Pancreas (tissue), 10 donors: ENCODE measurements at regions not wholly inside any gene's neighbourhood (a gene's known extent, or its start where the extent isn't known, plus 50 kb on each side); places are given as distances from the start of the nearest gene placed in this dataset.
"Not testable (repeated sequence)": the region's sequence is repeated elsewhere in the genome, so short reads cannot be mapped to it uniquely, and the experiment has no call there.

ENCODE experiments used
- ATAC-seq, 4 donors: fragments of 200-7000 bp; cut with Tn5 transposase; one replicate each; pipeline versions ENCODE4 v1.8.0 to v1.9.1; 2020; ENCODE audit warnings: mild to moderate bottlenecking in 4 of 4, moderate library complexity in 4 of 4
- DNase-seq, 6 donors: peaks; one replicate each; pipeline ENCODE4 v3.0.0-alpha.2; 2020
- FAIRE-seq: peaks from 2 replicates; lab custom pipeline; 2012; peaks lifted over from hg19 to GRCh38; lab: Jason Lieb, UNC
- H3K27ac ChIP-seq, 4 donors: fragments of 200-600 bp; sonication (generic); 1 replicate in 3 of 4; 2 replicates in 1 of 4; pipeline versions ENCODE4 v1.5.0 to v1.8.0; 2020
- H3K27me3 ChIP-seq, 4 donors: fragments of 200-600 bp; one replicate each; pipeline ENCODE4 v1.8.0; 2021
- H3K36me3 ChIP-seq, 3 donors: fragments of 200-600 bp; sonication (generic) in 1 of 3; one replicate each; pipeline versions ENCODE4 v1.5.0 to v1.8.0; 2020 to 2021
- H3K4me1 ChIP-seq, 3 donors: fragments of 200-600 bp; one replicate each; pipeline ENCODE4 v1.8.0; 2021
- H3K4me3 ChIP-seq, 4 donors: fragments of 200-600 bp; sonication (generic) in 2 of 4; one replicate each; pipeline versions ENCODE4 v1.5.0 to v1.8.0; 2020 to 2021
- H3K9me3 ChIP-seq, 4 donors: fragments of 200-600 bp; one replicate each; pipeline ENCODE4 v1.8.0; 2021
- CTCF ChIP-seq, 4 donors: fragments of 200-600 bp; sonication (generic) in 3 of 4; IDR thresholded peaks; one replicate each; pipeline versions ENCODE4 v1.5.0 to v1.8.0; 2021; ENCODE audit warnings: antibody characterized with exemption in 4 of 4
- WGBS, 2 donors: extraction: QIAGEN DNeasy Blood & Tissue Kit; methylation state at CpG; one replicate each; pipeline ENCODE4 v1.1.7; 2013; 5-methylcytosine and 5-hydroxymethylcytosine counted together
- intact Hi-C, 3 donors: fragments of 100-400 bp; cut with DNase I; formaldehyde crosslinking; loops; one replicate each; pipeline versions ENCODE4 v1.11.1 to v1.14.2; 2022
- donor health status: healthy with polysubstance abuse.
- donor health status: DM: no; HTN: no; CAD: no; lungs with moderate emphysema.
- donor health status: DM: no; HTN: no; CAD: no.
- donor health status: control.
- donor health status: control.
- donor health status: Bipolar disorder and iron deficiency.
- donor health status: DM: yes; HTN: yes; CAD: no.
- donor health status: DM: no; HTN: no; CAD: no.
- donor health status: DM: no; HTN: no; CAD: no.
- donor health status: DM: yes; HTN: yes; CAD: no.

GRCh38 chr5:24998641-24999040, 353.9 kb upstream of the CDH10 start:
- ATAC-seq = no peak
- FAIRE-seq = no peak
- DNase-seq = no peak
- no peaks in the 10 kb centered on the region for H3K27me3 ChIP-seq
- no peak overlapping the region for H3K4me3 ChIP-seq
- no peaks in the 10 kb centered on the region for H3K36me3 ChIP-seq
- H3K9me3 ChIP-seq = no peaks in the 10 kb centered on the region
- intact Hi-C loops = no loop called here
- TF ChIP-seq CTCF (IDR thresholded peaks at IDR 0.05) = no peak
- no peak overlapping the region for H3K27ac ChIP-seq
- WGBS, 2 donors = 20 to 52% methylated on average over 2 of the region's 2 CpGs
- no peaks in the 10 kb centered on the region for H3K4me1 ChIP-seq

- intact Hi-C loops = no loop called here
- FAIRE-seq = no peak
- ATAC-seq = no peak
- H3K4me1 ChIP-seq = no peaks in the 10 kb centered on the region
- TF ChIP-seq CTCF (IDR thresholded peaks at IDR 0.05) = no peak
- DNase-seq = no peak
- 58 to 70% methylated on average over 3 of the region's 3 CpGs for WGBS, 2 donors
- H3K9me3 ChIP-seq = no peaks in the 10 kb centered on the region
- H3K27ac ChIP-seq = no peak overlapping the region
- H3K36me3 ChIP-seq = no peaks in the 10 kb centered on the region
- H3K27me3 ChIP-seq = no peaks in the 10 kb centered on the region
- H3K4me3 ChIP-seq = no peak overlapping the region
These were observed 341.5 kb upstream of the CDH10 start for GRCh38 chr5:24986326-24986725.

GRCh38 chr5:24978552-24978951, 333.8 kb upstream of the CDH10 start:
- DNase-seq, H3K27ac ChIP-seq, H3K4me1 ChIP-seq, H3K27me3 ChIP-seq, FAIRE-seq, ATAC-seq, H3K36me3 ChIP-seq, H3K9me3 ChIP-seq, intact Hi-C loops, H3K4me3 ChIP-seq: not testable (repeated sequence)
- WGBS, 2 donors = 69 to 79% methylated on average over 3 of the region's 3 CpGs

GRCh38 chr5:24963611-24964010, 318.8 kb upstream of the CDH10 start:
- no peak for TF ChIP-seq CTCF (IDR thresholded peaks at IDR 0.05)
- ATAC-seq = no peak
- WGBS, 2 donors = 4 to 16% methylated on average over 1 of the region's 1 CpG

GRCh38 chr5:24923400-24923799, 278.6 kb upstream of the CDH10 start:
- ATAC-seq (no peak), FAIRE-seq (no peak), DNase-seq (no peak)
- intact Hi-C loops = no loop called here
- Histone ChIP-seq H3K4me1 (no peaks in the 10 kb centered on the region), H3K4me3 (no peak overlapping the region), H3K27ac (no peak overlapping the region), H3K36me3 (no peaks in the 10 kb centered on the region), H3K9me3 (no peaks in the 10 kb centered on the region), H3K27me3 (no peaks in the 10 kb centered on the region)
- WGBS, 2 donors = 60 to 77% methylated on average over 3 of the region's 3 CpGs
- no peak for TF ChIP-seq CTCF (IDR thresholded peaks at IDR 0.05)

More at GRCh38 chr5:24963611-24964010, 318.8 kb upstream of the CDH10 start:
- Histone ChIP-seq H3K27ac (no peak overlapping the region), H3K9me3 (no peaks in the 10 kb centered on the region), H3K4me3 (no peak overlapping the region), H3K27me3 (no peaks in the 10 kb centered on the region), H3K4me1 (no peaks in the 10 kb centered on the region), H3K36me3 (no peaks in the 10 kb centered on the region)
- FAIRE-seq (no peak), DNase-seq (no peak)
- intact Hi-C loops = no loop called here
